ENCODE measurements at regions not wholly inside any gene's neighbourhood (a gene's known extent, or its start where the extent isn't known, plus 50 kb on each side); places are given as distances from the start of the nearest gene placed in this dataset.

- TF ChIP-seq REST (IDR thresholded peaks at IDR 0.05; ENCODE audit: insufficient read depth in 1 of 2, low read depth in 2 of 2, low read length in 1 of 2) (no peak), TCF7L2 (IDR thresholded peaks at IDR 0.05; ENCODE audit: low read depth, low read length) (no peak), POLR2AphosphoS5 (IDR thresholded peaks at IDR 0.05; ENCODE audit: low read depth, low read length) (no peak), CTCF (IDR thresholded peaks at IDR 0.05) (no peak), SIN3A (IDR thresholded peaks at IDR 0.05; ENCODE audit: borderline replicate concordance, insufficient read depth, low read depth, low read length) (no peak)
- H3K27me3 ChIP-seq (ENCODE audit: control insufficient read depth, insufficient read depth, low read length) = no peaks in the 10 kb centered on the region
- ChIA-PET POLR2A (no interaction called here), CTCF (no interaction called here)
- no peak for DNase-seq (ENCODE audit: low read depth, low spot score)
- no peaks in the 10 kb centered on the region for H3K9me3 ChIP-seq (ENCODE audit: control insufficient read depth, insufficient read depth, low read depth, low read length)
- in situ Hi-C loops (cut with HindIII; ENCODE audit: low pct_unique_long_range_greater_than_20kb, low sequenced_read_pairs) = no loop called here
- ATAC-seq = no peak
- no peaks in the 10 kb centered on the region for H3K36me3 ChIP-seq (ENCODE audit: control insufficient read depth, insufficient read depth, low read length)
- BruUV-seq (replicated peaks) = no TSS peak
- H3K4me3 ChIP-seq (ENCODE audit: low read depth in 2 of 2, low read length in 2 of 2) = no peak overlapping the region
- intact Hi-C loops (cut with micrococcal nuclease; ENCODE audit: unreplicated experiment) = no loop called here
- H3K4me1 ChIP-seq (ENCODE audit: control insufficient read depth, insufficient read depth, low read length) = no peaks in the 10 kb centered on the region
- H3K27ac ChIP-seq (ENCODE audit: low read length) = no peak overlapping the region
Measured at GRCh38 chr18:28689588-28689987, 512.7 kb upstream of the CDH2 start.

- Histone ChIP-seq H3K27me3 (ENCODE audit: control insufficient read depth, insufficient read depth, low read length) (no peaks in the 10 kb centered on the region), H3K4me1 (ENCODE audit: control insufficient read depth, insufficient read depth, low read length) (no peaks in the 10 kb centered on the region), H3K27ac (ENCODE audit: low read length) (no peak overlapping the region), H3K36me3 (ENCODE audit: control insufficient read depth, insufficient read depth, low read length) (no peaks in the 10 kb centered on the region), H3K9me3 (ENCODE audit: control insufficient read depth, insufficient read depth, low read depth, low read length) (no peaks in the 10 kb centered on the region), H3K4me3 (ENCODE audit: low read depth in 2 of 2, low read length in 2 of 2) (no peak overlapping the region)
- in situ Hi-C loops (cut with HindIII; ENCODE audit: low pct_unique_long_range_greater_than_20kb, low sequenced_read_pairs) = no loop called here
- no TSS peak for BruUV-seq (replicated peaks)
- CTCF ChIA-PET = no interaction called here
- POLR2A ChIA-PET = no interaction called here
- intact Hi-C loops (cut with micrococcal nuclease; ENCODE audit: unreplicated experiment) = no loop called here
- DNase-seq (ENCODE audit: low read depth, low spot score) = no peak
- TF ChIP-seq CTCF (IDR thresholded peaks at IDR 0.05) = no peak
- no peak for TF ChIP-seq TCF7L2 (IDR thresholded peaks at IDR 0.05; ENCODE audit: low read depth, low read length)
- TF ChIP-seq POLR2AphosphoS5 (IDR thresholded peaks at IDR 0.05; ENCODE audit: low read depth, low read length) = no peak
- TF ChIP-seq REST (IDR thresholded peaks at IDR 0.05; ENCODE audit: insufficient read depth in 1 of 2, low read depth in 2 of 2, low read length in 1 of 2) = no peak
- TF ChIP-seq SIN3A (IDR thresholded peaks at IDR 0.05; ENCODE audit: borderline replicate concordance, insufficient read depth, low read depth, low read length) = no peak
- ATAC-seq = no peak
Measured at GRCh38 chr18:28684746-28685355, 507.9 kb upstream of the CDH2 start.

Data from Panc1 (cell line).